Stomach (tissue), 8 donors: ENCODE measurements at regions not wholly inside any gene's neighbourhood (a gene's known extent, or its start where the extent isn't known, plus 50 kb on each side); places are given as distances from the start of the nearest gene placed in this dataset.

Experiments used
- DNase-seq, 2 donors: peaks; one replicate each; pipeline versions ENCODE4 v3.0.0 to v3.0.0-alpha.2; 2013 to 2019
- H3K27ac ChIP-seq, 5 donors: fragments of 200-600 bp in 4 of 5; sonication (generic) in 4 of 5; one replicate each; pipeline ENCODE4 v1.5.1; 2013 to 2019; ENCODE audit warnings: mild to moderate bottlenecking in 1 of 5, moderate library complexity in 1 of 5
- H3K27me3 ChIP-seq, 3 donors: fragments of 200-600 bp; sonication (generic); one replicate each; pipeline ENCODE4 v1.5.1; 2017 to 2019; ENCODE audit warnings: mixed run types in 1 of 3
- H3K36me3 ChIP-seq, 4 donors: fragments of 200-600 bp; sonication (generic); 1 replicate in 3 of 4; 2 replicates in 1 of 4; pipeline ENCODE4 v1.5.1; 2016 to 2019
- H3K4me1 ChIP-seq, 4 donors: fragments of 200-600 bp; sonication (generic); one replicate each; pipeline ENCODE4 v1.5.1; 2016 to 2019
- H3K4me3 ChIP-seq, 4 donors: fragments of 200-600 bp; sonication (generic) in 3 of 4; one replicate each; pipeline ENCODE4 v1.5.1; 2016 to 2019; ENCODE audit warnings: mild to moderate bottlenecking in 1 of 4
- H3K9me3 ChIP-seq, 4 donors: fragments of 200-600 bp; sonication (generic); one replicate each; pipeline ENCODE4 v1.5.1; 2016 to 2019
- CTCF ChIP-seq, 7 experiments: fragments of 450-650 bp in 4 of 7; fragments of 200-600 bp in 3 of 7; sonication (generic) in 3 of 7; IDR thresholded peaks; one replicate each; pipeline ENCODE4 v1.5.1; 2016 to 2019; ENCODE audit warnings: antibody characterized with exemption in 7 of 7, control low read depth in 2 of 7, mild to moderate bottlenecking in 1 of 7
- EP300 ChIP-seq: sonication (generic); formaldehyde crosslinking; IDR thresholded peaks from one replicate; pipeline ENCODE4 v1.6.1; 2017; ENCODE audit warnings: antibody characterized with exemption
- POLR2A ChIP-seq, 4 donors: fragments of 450-650 bp; IDR thresholded peaks; one replicate each; pipeline ENCODE4 v1.6.1; 2016; ENCODE audit warnings: antibody characterized with exemption in 4 of 4, control low read depth in 2 of 4, mild to moderate bottlenecking in 1 of 4, moderate library complexity in 1 of 4
- POLR2AphosphoS5 ChIP-seq, 3 donors: sonication (generic); formaldehyde crosslinking; IDR thresholded peaks; one replicate each; pipeline ENCODE4 v1.6.1; 2016; ENCODE audit warnings: antibody characterized with exemption in 3 of 3
- WGBS, 5 donors: extraction: QIAGEN DNeasy Blood & Tissue Kit in 3 of 5; methylation state at CpG; one replicate each; pipeline versions ENCODE4 v1.1.5 to v1.1.7; 2013 to 2018; 5-methylcytosine and 5-hydroxymethylcytosine counted together
- intact Hi-C: fragments of 100-400 bp; cut with DNase I; formaldehyde crosslinking; loops from one replicate; pipeline ENCODE4 v1.15.1; 2023; ENCODE audit warnings: low total_unique reads
- donor health status: healthy with polysubstance abuse.
- donor health status: Bipolar disorder and iron deficiency.
- donor health status: healthy.

DNA sequence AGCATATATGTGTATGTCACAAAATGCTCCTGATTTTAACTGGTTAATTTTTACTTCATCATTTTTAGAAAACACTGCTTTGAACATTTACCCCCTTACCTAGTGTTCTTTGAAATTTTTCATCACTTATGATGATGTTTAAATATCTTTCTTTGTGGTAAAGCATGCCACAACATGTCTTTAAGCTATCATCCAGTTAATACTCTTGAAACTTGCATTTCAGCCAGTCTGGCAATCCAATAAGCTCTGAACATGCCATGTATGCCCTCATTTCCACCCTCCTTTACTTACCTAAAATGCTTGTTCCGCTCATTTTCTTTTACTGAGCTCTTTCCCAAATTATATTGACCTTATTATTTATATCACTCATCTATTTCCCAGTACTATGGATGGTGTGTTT lies 581.2 kb downstream of the RAPGEF2 start:
- Histone ChIP-seq H3K9me3 (peaks cover 0 to 6% (median 0%) of the 10 kb centered on the region in 4 donors), H3K4me3 (no peak overlapping the region), H3K36me3 (no peaks in the 10 kb centered on the region), H3K27ac (no peak overlapping the region), H3K4me1 (peaks cover 0 to 11% (median 0%) of the 10 kb centered on the region in 4 donors), H3K27me3 (no peaks in the 10 kb centered on the region)
- WGBS, 5 donors, result 77 to 95% (median 82%) methylated on average over 1 of the region's 1 CpG
- TF ChIP-seq CTCF (IDR thresholded peaks at IDR 0.05) (no peak), POLR2AphosphoS5 (IDR thresholded peaks at IDR 0.05) (no peak), EP300 (no peak), POLR2A (IDR thresholded peaks at IDR 0.05) (no peak)
- intact Hi-C loops, result no loop called here
- no peak for DNase-seq

DNA sequence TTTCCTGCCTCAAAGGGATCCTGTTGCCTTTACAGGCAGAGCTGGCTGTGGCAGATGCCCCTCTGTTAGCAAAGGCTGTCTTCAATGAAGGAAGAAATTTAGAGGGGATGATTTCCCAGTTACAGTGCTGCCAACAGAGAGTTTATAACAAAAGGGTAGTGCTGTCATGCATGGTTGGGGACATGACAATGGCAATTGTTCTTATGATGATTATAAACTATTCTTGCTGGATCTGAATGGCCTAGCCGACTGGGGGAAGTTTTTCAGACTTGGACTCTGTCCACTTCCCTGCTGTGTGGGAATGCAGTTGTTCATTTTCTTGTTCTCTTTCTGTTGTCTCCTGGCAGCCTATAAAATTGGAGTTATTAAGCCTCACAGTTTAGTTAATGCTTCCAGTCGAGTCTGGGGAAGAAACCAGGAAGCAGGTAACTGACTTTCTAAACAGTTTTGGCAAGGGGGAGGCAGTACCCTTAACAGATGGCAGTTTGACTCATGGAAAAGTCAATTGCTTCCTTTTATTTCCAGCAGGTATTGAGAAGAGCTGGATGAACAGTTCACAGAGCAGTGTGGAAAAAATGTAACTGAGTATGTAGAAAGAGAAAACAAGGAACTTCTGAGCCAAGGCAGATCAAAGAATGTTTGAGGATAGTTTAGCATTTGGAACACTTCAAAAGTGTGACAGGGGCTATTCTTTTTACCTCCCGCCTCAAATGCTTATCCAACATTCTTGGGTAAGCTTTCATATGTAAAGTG lies 582.6 kb downstream of the RAPGEF2 start:
- H3K27ac ChIP-seq, result no peak overlapping the region
- WGBS, 5 donors, result 19 to 30% (median 25%) methylated on average over 3 of the region's 3 CpGs
- intact Hi-C loops, result no loop called here

GRCh38 chr4:159689526-159689925 lies 586.6 kb downstream of the RAPGEF2 start:
- DNase-seq, result no peak
- Histone ChIP-seq H3K9me3 (peaks cover 0 to 23% (median 9%) of the 10 kb centered on the region in 4 donors), H3K27ac (no peak overlapping the region), H3K4me3 (no peak overlapping the region), H3K36me3 (no peaks in the 10 kb centered on the region), H3K27me3 (no peaks in the 10 kb centered on the region), H3K4me1 (peaks cover 0 to 11% (median 0%) of the 10 kb centered on the region in 4 donors)
- intact Hi-C loops, result no loop called here
- TF ChIP-seq EP300, result no peak
- no peak for TF ChIP-seq CTCF (IDR thresholded peaks at IDR 0.05)
- TF ChIP-seq POLR2AphosphoS5 (IDR thresholded peaks at IDR 0.05), result no peak
- no peak for TF ChIP-seq POLR2A (IDR thresholded peaks at IDR 0.05)

More for the DNA sequence above, 582.6 kb downstream of the RAPGEF2 start:
- TF ChIP-seq POLR2A (IDR thresholded peaks at IDR 0.05) (no peak), CTCF (IDR thresholded peaks at IDR 0.05) (no peak), EP300 (no peak), POLR2AphosphoS5 (IDR thresholded peaks at IDR 0.05) (no peak)
- no peaks in the 10 kb centered on the region for H3K36me3 ChIP-seq
- no peaks in the 10 kb centered on the region for H3K27me3 ChIP-seq
- H3K4me3 ChIP-seq, result no peak overlapping the region
- H3K4me1 ChIP-seq, result peaks cover 0 to 11% (median 0%) of the 10 kb centered on the region in 4 donors
- DNase-seq, result peak in 1 of 2 donors; percentile 12
- H3K9me3 ChIP-seq, result peaks cover 0 to 6% (median 0%) of the 10 kb centered on the region in 4 donors

GRCh38 chr4:159697322-159698283 lies 594.7 kb downstream of the RAPGEF2 start:
- H3K27ac ChIP-seq, result no peak overlapping the region
- intact Hi-C loops, result no loop called here
- no peak overlapping the region for H3K4me3 ChIP-seq
- WGBS, 5 donors, result 80 to 88% (median 81%) methylated on average over 5 to 6 of the region's 6 CpGs
- H3K27me3 ChIP-seq, result no peaks in the 10 kb centered on the region
- DNase-seq, result no peak
- peaks cover 0 to 30% (median 4%) of the 10 kb centered on the region in 4 donors for H3K9me3 ChIP-seq
- H3K4me1 ChIP-seq, result no peaks in the 10 kb centered on the region
- no peaks in the 10 kb centered on the region for H3K36me3 ChIP-seq
- TF ChIP-seq POLR2AphosphoS5 (IDR thresholded peaks at IDR 0.05), result no peak
- TF ChIP-seq CTCF (IDR thresholded peaks at IDR 0.05), result no peak
- TF ChIP-seq POLR2A (IDR thresholded peaks at IDR 0.05), result no peak
- TF ChIP-seq EP300, result no peak
